ENCODE measurements at regions not wholly inside any gene's neighbourhood (a gene's known extent, or its start where the extent isn't known, plus 50 kb on each side); places are given as distances from the start of the nearest gene placed in this dataset.
"Not testable (repeated sequence)": the region's sequence is repeated elsewhere in the genome, so short reads cannot be mapped to it uniquely, and the experiment has no call there.

GRCh38 chr4:160495356-160495755, 1392.5 kb downstream of the RAPGEF2 start:
- no peaks in the 10 kb centered on the region for H3K9me3 ChIP-seq (ENCODE audit: control insufficient read depth in 2 of 2, low read length in 2 of 2)
- no peak overlapping the region for H3K9ac ChIP-seq (ENCODE audit: low read depth in 1 of 2, low read length in 2 of 2)
- H3K4me3 ChIP-seq (ENCODE audit: low read length in 2 of 2): no peak overlapping the region
- no peak overlapping the region for H3K27ac ChIP-seq (ENCODE audit: low read depth in 2 of 2, low read length in 2 of 2)
- no peaks in the 10 kb centered on the region for H3K27me3 ChIP-seq (ENCODE audit: control insufficient read depth in 2 of 2, insufficient read depth in 2 of 2, low read length in 2 of 2)
- H3K36me3 ChIP-seq (ENCODE audit: control insufficient read depth in 2 of 2, insufficient read depth in 2 of 2, low read length in 2 of 2): no peaks in the 10 kb centered on the region
- no peaks in the 10 kb centered on the region for H3K4me1 ChIP-seq (ENCODE audit: control insufficient read depth in 2 of 2, insufficient read depth in 2 of 2, low read length in 2 of 2)

- H3K9ac ChIP-seq (ENCODE audit: low read depth in 1 of 2, low read length in 2 of 2): no peak overlapping the region
- H3K4me1 ChIP-seq (ENCODE audit: control insufficient read depth in 2 of 2, insufficient read depth in 2 of 2, low read length in 2 of 2): no peaks in the 10 kb centered on the region
- H3K36me3 ChIP-seq (ENCODE audit: control insufficient read depth in 2 of 2, insufficient read depth in 2 of 2, low read length in 2 of 2): no peaks in the 10 kb centered on the region
- H3K27ac ChIP-seq (ENCODE audit: low read depth in 2 of 2, low read length in 2 of 2): no peak overlapping the region
- H3K4me3 ChIP-seq (ENCODE audit: low read length in 2 of 2): no peak overlapping the region
- H3K9me3 ChIP-seq (ENCODE audit: control insufficient read depth in 2 of 2, low read length in 2 of 2): no peaks in the 10 kb centered on the region
- H3K27me3 ChIP-seq (ENCODE audit: control insufficient read depth in 2 of 2, insufficient read depth in 2 of 2, low read length in 2 of 2): no peaks in the 10 kb centered on the region
Observed at GRCh38 chr4:160498211-160498610, 1395.3 kb downstream of the RAPGEF2 start.

- H3K27me3 ChIP-seq (ENCODE audit: control insufficient read depth in 2 of 2, insufficient read depth in 2 of 2, low read length in 2 of 2): no peaks in the 10 kb centered on the region
- no peak overlapping the region for H3K27ac ChIP-seq (ENCODE audit: low read depth in 2 of 2, low read length in 2 of 2)
- H3K9me3 ChIP-seq (ENCODE audit: control insufficient read depth in 2 of 2, low read length in 2 of 2): no peaks in the 10 kb centered on the region
- no peaks in the 10 kb centered on the region for H3K36me3 ChIP-seq (ENCODE audit: control insufficient read depth in 2 of 2, insufficient read depth in 2 of 2, low read length in 2 of 2)
- no peak overlapping the region for H3K4me3 ChIP-seq (ENCODE audit: low read length in 2 of 2)
- H3K9ac ChIP-seq (ENCODE audit: low read depth in 1 of 2, low read length in 2 of 2): no peak overlapping the region
- H3K4me1 ChIP-seq (ENCODE audit: control insufficient read depth in 2 of 2, insufficient read depth in 2 of 2, low read length in 2 of 2): no peaks in the 10 kb centered on the region
Observed at GRCh38 chr4:160505724-160506123, 1402.8 kb downstream of the RAPGEF2 start.

DNA sequence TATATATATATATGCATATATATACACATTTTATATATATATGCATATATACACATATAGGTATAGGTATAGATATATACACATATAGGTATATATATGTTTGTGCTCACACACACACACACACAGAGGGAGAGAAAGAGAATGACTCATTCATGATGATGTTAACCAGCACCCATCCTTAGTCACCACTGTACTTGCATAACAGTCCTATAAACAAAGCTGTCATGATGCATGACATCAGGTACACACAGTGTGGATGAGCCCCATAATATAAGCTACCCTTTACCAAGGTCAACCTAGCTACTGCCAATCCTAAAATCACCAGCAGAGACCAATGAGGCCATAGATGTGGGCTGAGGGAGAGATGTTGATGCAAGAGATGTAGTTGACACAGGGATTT, 1408.0 kb downstream of the RAPGEF2 start:
- Histone ChIP-seq H3K27ac (ENCODE audit: low read depth in 2 of 2, low read length in 2 of 2) (no peak overlapping the region), H3K9ac (ENCODE audit: low read depth in 1 of 2, low read length in 2 of 2) (no peak overlapping the region), H3K36me3 (ENCODE audit: control insufficient read depth in 2 of 2, insufficient read depth in 2 of 2, low read length in 2 of 2) (no peaks in the 10 kb centered on the region), H3K27me3 (ENCODE audit: control insufficient read depth in 2 of 2, insufficient read depth in 2 of 2, low read length in 2 of 2) (no peaks in the 10 kb centered on the region), H3K4me1 (ENCODE audit: control insufficient read depth in 2 of 2, insufficient read depth in 2 of 2, low read length in 2 of 2) (no peaks in the 10 kb centered on the region), H3K9me3 (ENCODE audit: control insufficient read depth in 2 of 2, low read length in 2 of 2) (no peaks in the 10 kb centered on the region), H3K4me3 (ENCODE audit: low read length in 2 of 2) (no peak overlapping the region)

DNA sequence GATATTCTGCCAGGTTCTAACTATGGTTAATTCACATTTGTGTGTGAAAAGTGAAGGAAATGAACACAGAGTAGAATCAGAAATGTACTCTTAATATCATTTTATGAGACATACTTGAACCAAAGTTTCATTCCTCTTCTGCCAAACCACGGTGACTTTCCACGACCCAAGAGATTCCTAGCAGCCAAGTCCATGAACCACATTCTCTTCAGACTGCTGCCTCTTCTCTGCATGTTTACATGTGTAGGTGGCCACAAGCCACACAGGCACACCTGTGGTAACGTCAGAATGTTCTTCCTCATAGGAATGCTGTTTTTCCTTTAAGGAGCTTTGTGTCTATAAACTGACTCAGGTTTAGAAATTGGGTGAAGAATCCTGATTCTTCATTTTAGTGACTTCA, 1411.2 kb downstream of the RAPGEF2 start:
- no peak overlapping the region for H3K4me3 ChIP-seq (ENCODE audit: low read length in 2 of 2)
- no peaks in the 10 kb centered on the region for H3K4me1 ChIP-seq (ENCODE audit: control insufficient read depth in 2 of 2, insufficient read depth in 2 of 2, low read length in 2 of 2)
- H3K27ac ChIP-seq (ENCODE audit: low read depth in 2 of 2, low read length in 2 of 2): no peak overlapping the region
- H3K9me3 ChIP-seq (ENCODE audit: control insufficient read depth in 2 of 2, low read length in 2 of 2): no peaks in the 10 kb centered on the region
- H3K9ac ChIP-seq (ENCODE audit: low read depth in 1 of 2, low read length in 2 of 2): no peak overlapping the region
- no peaks in the 10 kb centered on the region for H3K27me3 ChIP-seq (ENCODE audit: control insufficient read depth in 2 of 2, insufficient read depth in 2 of 2, low read length in 2 of 2)
- no peaks in the 10 kb centered on the region for H3K36me3 ChIP-seq (ENCODE audit: control insufficient read depth in 2 of 2, insufficient read depth in 2 of 2, low read length in 2 of 2)

DNA sequence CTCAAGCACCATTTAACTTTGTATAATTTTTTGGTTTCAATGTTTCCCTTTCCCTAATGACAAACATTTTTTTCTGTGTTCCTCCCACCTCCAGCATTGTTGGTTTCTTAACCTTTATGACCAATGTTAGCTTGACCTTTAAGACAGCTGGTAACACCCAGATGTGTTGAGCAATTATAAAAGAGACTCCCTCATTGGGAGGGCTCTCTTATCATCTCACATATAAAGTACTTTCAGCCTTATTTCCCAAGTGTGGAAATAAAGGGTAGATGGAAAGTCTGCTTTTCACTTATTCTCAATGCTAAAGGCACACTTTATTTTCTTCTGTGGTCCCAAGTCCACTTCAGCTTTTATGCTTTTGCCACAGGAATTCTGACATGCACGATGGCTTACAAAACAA, 1420.4 kb downstream of the RAPGEF2 start:
- Histone ChIP-seq H3K4me3 (ENCODE audit: low read length in 2 of 2) (no peak overlapping the region), H3K9me3 (ENCODE audit: control insufficient read depth in 2 of 2, low read length in 2 of 2) (no peaks in the 10 kb centered on the region), H3K9ac (ENCODE audit: low read depth in 1 of 2, low read length in 2 of 2) (no peak overlapping the region)

DNA sequence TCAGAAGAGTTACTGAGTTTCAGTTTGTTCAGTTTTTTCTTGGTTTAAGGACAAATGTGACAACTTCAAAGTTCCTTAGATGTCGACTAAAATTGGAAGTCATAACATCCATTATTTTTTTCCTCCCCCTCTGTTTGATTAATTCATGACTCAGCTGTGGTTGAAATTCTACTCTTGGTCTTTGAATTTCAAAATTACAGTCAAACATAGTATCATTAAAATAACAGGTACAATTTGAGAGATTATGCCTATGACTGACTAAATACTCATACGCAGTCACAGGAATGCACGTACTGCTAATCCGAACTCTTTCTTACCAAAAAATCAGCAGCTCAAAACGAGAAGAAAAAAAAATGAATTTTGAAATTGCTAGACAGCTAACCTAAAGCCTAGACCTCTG, 1434.8 kb downstream of the RAPGEF2 start:
- H3K27me3 ChIP-seq (ENCODE audit: control insufficient read depth in 2 of 2, insufficient read depth in 2 of 2, low read length in 2 of 2): no peaks in the 10 kb centered on the region
- no peaks in the 10 kb centered on the region for H3K36me3 ChIP-seq (ENCODE audit: control insufficient read depth in 2 of 2, insufficient read depth in 2 of 2, low read length in 2 of 2)

More for the DNA sequence above, 1420.4 kb downstream of the RAPGEF2 start:
- no peaks in the 10 kb centered on the region for H3K36me3 ChIP-seq (ENCODE audit: control insufficient read depth in 2 of 2, insufficient read depth in 2 of 2, low read length in 2 of 2)
- no peak overlapping the region for H3K27ac ChIP-seq (ENCODE audit: low read depth in 2 of 2, low read length in 2 of 2)
- H3K27me3 ChIP-seq (ENCODE audit: control insufficient read depth in 2 of 2, insufficient read depth in 2 of 2, low read length in 2 of 2): no peaks in the 10 kb centered on the region
- H3K4me1 ChIP-seq (ENCODE audit: control insufficient read depth in 2 of 2, insufficient read depth in 2 of 2, low read length in 2 of 2): no peaks in the 10 kb centered on the region

DNA sequence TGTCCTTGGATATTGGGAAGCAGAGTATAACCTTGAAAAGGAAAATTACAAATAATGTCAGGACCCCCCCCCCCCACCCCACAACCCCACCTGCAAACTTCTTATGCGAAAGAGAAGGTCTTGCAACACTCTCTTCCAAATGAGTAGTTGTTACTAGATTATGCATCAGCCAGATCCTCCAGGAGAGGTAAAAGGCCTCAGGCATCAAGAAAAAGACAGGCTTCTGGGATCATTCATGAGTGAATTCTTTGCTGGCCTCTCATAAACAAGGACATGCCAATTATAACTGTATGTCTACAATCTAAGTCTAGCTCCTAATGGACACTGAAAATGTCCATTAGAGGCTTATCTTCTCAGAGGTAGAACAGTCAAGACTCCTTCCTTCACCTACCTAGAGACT, 1443.3 kb downstream of the RAPGEF2 start:
- no peak overlapping the region for H3K9ac ChIP-seq (ENCODE audit: low read depth in 1 of 2, low read length in 2 of 2)
- no peaks in the 10 kb centered on the region for H3K9me3 ChIP-seq (ENCODE audit: control insufficient read depth in 2 of 2, low read length in 2 of 2)
- no peaks in the 10 kb centered on the region for H3K4me1 ChIP-seq (ENCODE audit: control insufficient read depth in 2 of 2, insufficient read depth in 2 of 2, low read length in 2 of 2)
- H3K4me3 ChIP-seq (ENCODE audit: low read length in 2 of 2): no peak overlapping the region
- no peak overlapping the region for H3K27ac ChIP-seq (ENCODE audit: low read depth in 2 of 2, low read length in 2 of 2)
- H3K36me3 ChIP-seq (ENCODE audit: control insufficient read depth in 2 of 2, insufficient read depth in 2 of 2, low read length in 2 of 2): no peaks in the 10 kb centered on the region
- H3K27me3 ChIP-seq (ENCODE audit: control insufficient read depth in 2 of 2, insufficient read depth in 2 of 2, low read length in 2 of 2): no peaks in the 10 kb centered on the region

More for the DNA sequence above, 1434.8 kb downstream of the RAPGEF2 start:
- H3K9ac ChIP-seq (ENCODE audit: low read depth in 1 of 2, low read length in 2 of 2): no peak overlapping the region
- H3K9me3 ChIP-seq (ENCODE audit: control insufficient read depth in 2 of 2, low read length in 2 of 2): no peaks in the 10 kb centered on the region
- no peak overlapping the region for H3K4me3 ChIP-seq (ENCODE audit: low read length in 2 of 2)
- H3K27ac ChIP-seq (ENCODE audit: low read depth in 2 of 2, low read length in 2 of 2): no peak overlapping the region
- H3K4me1 ChIP-seq (ENCODE audit: control insufficient read depth in 2 of 2, insufficient read depth in 2 of 2, low read length in 2 of 2): no peaks in the 10 kb centered on the region

DNA sequence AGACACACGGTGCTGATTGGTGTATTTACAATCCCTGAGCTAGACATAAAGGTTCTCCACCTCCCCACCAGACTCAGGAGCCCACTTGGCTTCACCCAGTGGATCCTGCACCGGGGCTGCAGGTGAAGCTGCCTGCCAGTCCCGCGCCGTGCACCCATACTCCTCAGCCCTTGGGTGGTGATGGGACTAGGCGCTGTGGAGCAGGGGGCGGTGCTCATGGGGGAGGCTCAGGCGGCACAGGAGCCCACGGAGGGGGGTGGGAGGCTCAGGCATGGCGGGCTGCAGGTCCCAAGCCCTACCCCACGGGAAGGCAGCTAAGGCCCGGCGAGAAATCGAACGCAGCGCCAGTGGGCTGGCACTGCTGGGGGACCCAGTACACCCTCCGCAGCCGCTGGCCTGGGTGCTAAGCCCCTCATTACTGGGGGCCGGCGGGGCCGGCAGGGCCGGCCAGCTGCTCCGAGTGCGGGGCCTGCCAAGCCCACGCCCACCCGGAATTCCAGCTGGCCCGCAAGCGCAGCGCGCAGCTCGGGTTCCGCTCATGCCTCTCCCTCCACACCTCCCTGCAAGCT, 1447.2 kb downstream of the RAPGEF2 start:
- not testable (repeated sequence) for H3K27me3 ChIP-seq (ENCODE audit: control insufficient read depth in 2 of 2, insufficient read depth in 2 of 2, low read length in 2 of 2); H3K4me3 ChIP-seq (ENCODE audit: low read length in 2 of 2); H3K27ac ChIP-seq (ENCODE audit: low read depth in 2 of 2, low read length in 2 of 2); H3K36me3 ChIP-seq (ENCODE audit: control insufficient read depth in 2 of 2, insufficient read depth in 2 of 2, low read length in 2 of 2); H3K4me1 ChIP-seq (ENCODE audit: control insufficient read depth in 2 of 2, insufficient read depth in 2 of 2, low read length in 2 of 2); H3K9me3 ChIP-seq (ENCODE audit: control insufficient read depth in 2 of 2, low read length in 2 of 2); H3K9ac ChIP-seq (ENCODE audit: low read depth in 1 of 2, low read length in 2 of 2)

DNA sequence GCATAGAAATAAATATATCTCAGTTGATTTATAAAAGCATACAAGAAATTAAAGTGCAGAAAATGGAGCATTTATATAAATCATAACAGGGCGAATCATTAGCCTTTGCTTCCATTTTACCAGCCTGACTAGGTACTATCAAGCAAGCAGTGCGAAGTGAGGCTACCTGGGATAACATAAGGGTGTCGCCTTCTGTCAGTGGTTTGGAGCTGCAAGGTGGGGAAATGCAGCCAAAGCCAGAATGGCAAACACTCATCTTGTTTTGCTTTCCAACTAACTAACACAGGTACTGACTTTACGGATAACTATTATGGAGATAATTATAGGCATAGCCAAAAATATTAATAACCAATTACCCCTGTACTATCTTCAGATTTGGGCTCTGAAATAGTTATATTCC, 1459.8 kb downstream of the RAPGEF2 start:
- Histone ChIP-seq H3K4me3 (ENCODE audit: low read length in 2 of 2) (no peak overlapping the region), H3K27ac (ENCODE audit: low read depth in 2 of 2, low read length in 2 of 2) (no peak overlapping the region), H3K36me3 (ENCODE audit: control insufficient read depth in 2 of 2, insufficient read depth in 2 of 2, low read length in 2 of 2) (no peaks in the 10 kb centered on the region), H3K9me3 (ENCODE audit: control insufficient read depth in 2 of 2, low read length in 2 of 2) (peaks cover 0 to 2% of the 10 kb centered on the region in 2 donors), H3K9ac (ENCODE audit: low read depth in 1 of 2, low read length in 2 of 2) (no peak overlapping the region), H3K27me3 (ENCODE audit: control insufficient read depth in 2 of 2, insufficient read depth in 2 of 2, low read length in 2 of 2) (no peaks in the 10 kb centered on the region), H3K4me1 (ENCODE audit: control insufficient read depth in 2 of 2, insufficient read depth in 2 of 2, low read length in 2 of 2) (no peaks in the 10 kb centered on the region)

All from mucosa of rectum (tissue), 2 donors.